ENCODE measurements at regions not wholly inside any gene's neighbourhood (a gene's known extent, or its start where the extent isn't known, plus 50 kb on each side); places are given as distances from the start of the nearest gene placed in this dataset.
"Not testable (repeated sequence)": the region's sequence is repeated elsewhere in the genome, so short reads cannot be mapped to it uniquely, and the experiment has no call there.

- DNase-seq (ENCODE audit: low read depth in 3 of 3, low spot score in 2 of 3), result no peak
Observed at GRCh38 chr10:64173826-64174225, 652.6 kb downstream of the REEP3 start.

- no peak for DNase-seq (ENCODE audit: low read depth in 3 of 3, low spot score in 2 of 3)
Observed at GRCh38 chr10:64174666-64175255, 653.6 kb downstream of the REEP3 start.

- DNase-seq (ENCODE audit: low read depth in 3 of 3, low spot score in 2 of 3), result no peak
Observed at GRCh38 chr10:64175271-64175962, 654.2 kb downstream of the REEP3 start.

- DNase-seq (ENCODE audit: low read depth in 3 of 3, low spot score in 2 of 3), result no peak
Observed at GRCh38 chr10:64182671-64183070, 661.5 kb downstream of the REEP3 start.

- no peak for DNase-seq (ENCODE audit: low read depth in 3 of 3, low spot score in 2 of 3)
Observed at GRCh38 chr10:64191286-64191685, 670.1 kb downstream of the REEP3 start.

- no peak for DNase-seq (ENCODE audit: low read depth in 3 of 3, low spot score in 2 of 3)
Observed at GRCh38 chr10:64196638-64197315, 675.6 kb downstream of the REEP3 start.

GRCh38 chr10:64201936-64202335 lies 680.7 kb downstream of the REEP3 start:
- DNase-seq (ENCODE audit: low read depth in 3 of 3, low spot score in 2 of 3), result no peak

GRCh38 chr10:64204504-64204903 lies 683.3 kb downstream of the REEP3 start:
- not testable (repeated sequence) for DNase-seq (ENCODE audit: low read depth in 3 of 3, low spot score in 2 of 3)

- DNase-seq (ENCODE audit: low read depth in 3 of 3, low spot score in 2 of 3), result no peak
Observed at GRCh38 chr10:64206409-64206808, 685.2 kb downstream of the REEP3 start.

- peak in 1 of 3 donors; percentile 1 for DNase-seq (ENCODE audit: low read depth in 3 of 3, low spot score in 2 of 3)
Observed at GRCh38 chr10:64209561-64209960, 688.4 kb downstream of the REEP3 start.

- DNase-seq (ENCODE audit: low read depth in 3 of 3, low spot score in 2 of 3), result no peak
Observed at GRCh38 chr10:64210211-64210610, 689.0 kb downstream of the REEP3 start.

- DNase-seq (ENCODE audit: low read depth in 3 of 3, low spot score in 2 of 3), result no peak
Observed at GRCh38 chr10:64211466-64211865, 690.3 kb downstream of the REEP3 start.

- DNase-seq (ENCODE audit: low read depth in 3 of 3, low spot score in 2 of 3), result no peak
Observed at GRCh38 chr10:64215088-64215487, 693.9 kb downstream of the REEP3 start.

- no peak for DNase-seq (ENCODE audit: low read depth in 3 of 3, low spot score in 2 of 3)
Observed at GRCh38 chr10:64219271-64220025, 698.2 kb downstream of the REEP3 start.

- no peak for DNase-seq (ENCODE audit: low read depth in 3 of 3, low spot score in 2 of 3)
Observed at GRCh38 chr10:64234489-64234888, 713.3 kb downstream of the REEP3 start.

- no peak for DNase-seq (ENCODE audit: low read depth in 3 of 3, low spot score in 2 of 3)
Observed at GRCh38 chr10:64257704-64258103, 736.5 kb downstream of the REEP3 start.

- DNase-seq (ENCODE audit: low read depth in 3 of 3, low spot score in 2 of 3), result no peak
Observed at GRCh38 chr10:64261092-64261491, 739.9 kb downstream of the REEP3 start.

GRCh38 chr10:64261676-64262075 lies 740.5 kb downstream of the REEP3 start:
- no peak for DNase-seq (ENCODE audit: low read depth in 3 of 3, low spot score in 2 of 3)

GRCh38 chr10:64265961-64266360 lies 744.8 kb downstream of the REEP3 start:
- no peak for DNase-seq (ENCODE audit: low read depth in 3 of 3, low spot score in 2 of 3)

GRCh38 chr10:64271508-64271907 lies 750.3 kb downstream of the REEP3 start:
- no peak for DNase-seq (ENCODE audit: low read depth in 3 of 3, low spot score in 2 of 3)

GRCh38 chr10:64271983-64272382 lies 750.8 kb downstream of the REEP3 start:
- DNase-seq (ENCODE audit: low read depth in 3 of 3, low spot score in 2 of 3), result no peak

Measured in right renal cortex interstitium (tissue), 3 donors.